IPS-20b (cell line): ENCODE measurements at regions not wholly inside any gene's neighbourhood (a gene's known extent, or its start where the extent isn't known, plus 50 kb on each side); places are given as distances from the start of the nearest gene placed in this dataset.

Experiments used
- H3K27ac ChIP-seq: one replicate; pipeline ENCODE4 v1.5.1; 2013; ENCODE audit warnings: low read length
- H3K27me3 ChIP-seq: 2 replicates; pipeline ENCODE4 v1.6.1; 2013; ENCODE audit warnings: mild to moderate bottlenecking, low read length, inconsistent platforms; ENCODE audit not compliant: insufficient read depth
- H3K36me3 ChIP-seq: 2 replicates; pipeline ENCODE4 v1.6.1; 2013; ENCODE audit warnings: low read depth, mild to moderate bottlenecking, inconsistent platforms, low read length, moderate library complexity; ENCODE audit not compliant: insufficient read depth
- H3K4me1 ChIP-seq: 2 replicates; pipeline ENCODE4 v1.6.1; 2013; ENCODE audit warnings: mild to moderate bottlenecking, control low read depth, inconsistent platforms, low read length, moderate library complexity; ENCODE audit not compliant: insufficient read depth
- H3K4me3 ChIP-seq: 2 replicates; pipeline ENCODE4 v1.5.1; 2013; ENCODE audit warnings: mild to moderate bottlenecking, low read length, inconsistent platforms
- H3K9ac ChIP-seq: 2 replicates; pipeline ENCODE4 v1.6.1; 2013; ENCODE audit warnings: low read depth, mild to moderate bottlenecking, inconsistent platforms, low read length, moderate library complexity
- H3K9me3 ChIP-seq: 2 replicates; pipeline ENCODE4 v1.6.1; 2013; ENCODE audit warnings: mild to moderate bottlenecking, low read depth, low read length, inconsistent platforms; ENCODE audit not compliant: insufficient read depth

DNA sequence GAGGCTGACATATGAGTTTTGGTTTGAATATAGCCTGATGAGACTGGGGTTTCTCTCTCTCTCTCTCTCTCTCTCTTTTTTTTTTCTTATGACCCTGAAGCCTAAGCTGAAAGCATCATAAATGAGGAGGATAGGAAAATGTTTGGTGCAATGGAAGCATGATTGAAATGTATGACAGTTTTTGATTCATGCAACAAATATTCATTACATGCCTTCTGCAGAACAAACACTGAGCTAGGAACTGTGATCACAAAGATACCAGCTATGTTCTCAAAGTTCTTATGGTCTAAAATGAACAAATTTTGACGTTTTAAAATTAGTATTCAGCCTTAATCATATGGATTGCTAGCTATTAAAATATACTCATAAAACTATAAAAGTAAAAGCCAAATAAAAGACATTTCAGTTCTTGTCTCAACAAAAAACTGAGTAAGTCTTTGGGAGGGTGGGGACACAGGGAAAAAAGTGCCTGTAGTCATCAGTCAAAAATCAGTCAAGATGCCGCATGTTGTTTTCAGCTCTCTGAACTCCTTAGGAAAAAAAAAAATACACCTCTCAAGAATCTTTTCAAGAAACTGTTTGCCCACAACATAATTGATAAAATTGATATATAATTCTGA lies 57.2 kb downstream of the NKX6-1 start:
- H3K4me1 ChIP-seq = no peaks in the 10 kb centered on the region
- no peak overlapping the region for H3K9ac ChIP-seq
- H3K27me3 ChIP-seq = no peaks in the 10 kb centered on the region; the same call in 1 of the 2 replicates
- no peaks in the 10 kb centered on the region for H3K9me3 ChIP-seq
- no peak overlapping the region for H3K4me3 ChIP-seq
- no peaks in the 10 kb centered on the region for H3K36me3 ChIP-seq
- no peak overlapping the region for H3K27ac ChIP-seq

- no peaks in the 10 kb centered on the region; the same call in 1 of the 2 replicates for H3K27me3 ChIP-seq
- no peaks in the 10 kb centered on the region for H3K36me3 ChIP-seq
- H3K4me3 ChIP-seq = no peak overlapping the region
- no peak overlapping the region for H3K27ac ChIP-seq
- H3K4me1 ChIP-seq = no peaks in the 10 kb centered on the region
- H3K9me3 ChIP-seq = no peaks in the 10 kb centered on the region
- H3K9ac ChIP-seq = no peak overlapping the region
Measured at GRCh38 chr4:84439996-84440395, 59.1 kb downstream of the NKX6-1 start.

- Histone ChIP-seq H3K27me3 (no peaks in the 10 kb centered on the region; the same call in 1 of the 2 replicates), H3K36me3 (no peaks in the 10 kb centered on the region), H3K4me3 (no peak overlapping the region), H3K27ac (no peak overlapping the region), H3K9me3 (no peaks in the 10 kb centered on the region), H3K9ac (no peak overlapping the region), H3K4me1 (peaks cover 8% of the 10 kb centered on the region; the same call in 1 of the 2 replicates)
Measured at GRCh38 chr4:84436812-84437211, 62.3 kb downstream of the NKX6-1 start.

DNA sequence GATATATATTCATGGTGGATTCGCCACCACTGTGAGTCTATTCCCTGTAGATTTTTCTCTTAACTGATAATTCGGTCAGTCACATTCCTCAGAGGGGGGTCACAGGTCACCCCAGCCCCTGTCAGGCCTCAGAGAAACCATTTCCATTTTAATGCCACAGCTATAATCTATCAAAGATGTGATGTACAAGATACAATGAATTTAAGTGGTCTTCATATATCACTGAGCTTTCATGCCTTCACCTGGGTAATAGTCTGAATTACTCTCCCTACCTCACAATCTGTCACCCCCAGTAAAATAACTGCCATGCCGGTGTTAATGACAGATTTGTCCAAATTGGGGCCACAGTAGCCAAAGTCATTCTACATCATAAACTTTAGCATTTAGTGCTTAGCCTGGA lies 64.7 kb downstream of the NKX6-1 start:
- H3K27me3 ChIP-seq = no peaks in the 10 kb centered on the region; the same call in 1 of the 2 replicates
- no peaks in the 10 kb centered on the region for H3K36me3 ChIP-seq
- H3K27ac ChIP-seq = no peak overlapping the region
- no peaks in the 10 kb centered on the region for H3K9me3 ChIP-seq
- peaks cover 8% of the 10 kb centered on the region; the same call in 1 of the 2 replicates for H3K4me1 ChIP-seq
- H3K9ac ChIP-seq = no peak overlapping the region
- no peak overlapping the region for H3K4me3 ChIP-seq

DNA sequence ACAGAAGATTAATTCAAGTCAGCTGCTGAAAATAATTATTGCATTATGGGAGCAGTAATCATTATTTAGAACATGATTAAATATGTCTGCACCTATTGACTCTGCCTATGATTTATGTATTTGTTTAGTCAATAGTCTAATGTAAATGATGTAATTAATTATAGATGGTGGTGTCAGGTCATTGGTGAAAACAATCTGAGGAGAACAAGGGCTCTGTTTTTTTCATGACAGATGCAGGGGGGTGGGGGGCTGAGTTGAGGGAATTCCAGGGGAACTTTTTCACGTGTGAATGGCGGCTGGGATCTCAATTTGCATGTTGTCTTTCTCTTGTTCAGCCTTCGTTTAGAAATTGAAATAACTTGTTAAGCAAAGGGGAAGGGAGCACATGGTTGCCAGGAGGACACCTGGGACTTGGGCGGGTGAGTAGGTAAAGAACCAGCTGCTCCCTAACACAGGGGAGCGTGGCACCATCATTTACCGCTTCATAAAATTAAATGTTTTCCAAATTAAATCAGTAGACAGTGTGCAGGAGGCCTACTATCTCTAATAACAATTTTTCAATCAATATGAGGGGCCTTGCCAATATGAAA lies 65.4 kb downstream of the NKX6-1 start:
- Histone ChIP-seq H3K27ac (no peak overlapping the region), H3K36me3 (no peaks in the 10 kb centered on the region), H3K9ac (no peak overlapping the region), H3K4me1 (peaks cover 8% of the 10 kb centered on the region; the same call in 1 of the 2 replicates), H3K27me3 (no peaks in the 10 kb centered on the region; the same call in 1 of the 2 replicates), H3K4me3 (no peak overlapping the region), H3K9me3 (no peaks in the 10 kb centered on the region)

- Histone ChIP-seq H3K27me3 (no peaks in the 10 kb centered on the region), H3K36me3 (no peaks in the 10 kb centered on the region), H3K27ac (no peak overlapping the region), H3K4me1 (peaks cover 8% of the 10 kb centered on the region; the same call in 1 of the 2 replicates), H3K9ac (no peak overlapping the region), H3K9me3 (no peaks in the 10 kb centered on the region), H3K4me3 (no peak overlapping the region)
Measured at GRCh38 chr4:84432713-84433112, 66.4 kb downstream of the NKX6-1 start.

GRCh38 chr4:84420608-84421007 lies 78.5 kb downstream of the NKX6-1 start:
- H3K36me3 ChIP-seq = no peaks in the 10 kb centered on the region
- peaks cover 4% of the 10 kb centered on the region; the same call in 1 of the 2 replicates for H3K4me1 ChIP-seq
- no peak overlapping the region for H3K4me3 ChIP-seq
- H3K9me3 ChIP-seq = no peaks in the 10 kb centered on the region
- H3K27ac ChIP-seq = no peak overlapping the region
- no peaks in the 10 kb centered on the region for H3K27me3 ChIP-seq
- no peak overlapping the region for H3K9ac ChIP-seq

GRCh38 chr4:84419201-84419600 lies 79.9 kb downstream of the NKX6-1 start:
- H3K27me3 ChIP-seq = no peaks in the 10 kb centered on the region
- H3K9me3 ChIP-seq = no peaks in the 10 kb centered on the region
- H3K27ac ChIP-seq = no peak overlapping the region
- H3K9ac ChIP-seq = no peak overlapping the region
- H3K4me1 ChIP-seq = peaks cover 4% of the 10 kb centered on the region; the same call in 1 of the 2 replicates
- no peaks in the 10 kb centered on the region for H3K36me3 ChIP-seq
- no peak overlapping the region for H3K4me3 ChIP-seq

DNA sequence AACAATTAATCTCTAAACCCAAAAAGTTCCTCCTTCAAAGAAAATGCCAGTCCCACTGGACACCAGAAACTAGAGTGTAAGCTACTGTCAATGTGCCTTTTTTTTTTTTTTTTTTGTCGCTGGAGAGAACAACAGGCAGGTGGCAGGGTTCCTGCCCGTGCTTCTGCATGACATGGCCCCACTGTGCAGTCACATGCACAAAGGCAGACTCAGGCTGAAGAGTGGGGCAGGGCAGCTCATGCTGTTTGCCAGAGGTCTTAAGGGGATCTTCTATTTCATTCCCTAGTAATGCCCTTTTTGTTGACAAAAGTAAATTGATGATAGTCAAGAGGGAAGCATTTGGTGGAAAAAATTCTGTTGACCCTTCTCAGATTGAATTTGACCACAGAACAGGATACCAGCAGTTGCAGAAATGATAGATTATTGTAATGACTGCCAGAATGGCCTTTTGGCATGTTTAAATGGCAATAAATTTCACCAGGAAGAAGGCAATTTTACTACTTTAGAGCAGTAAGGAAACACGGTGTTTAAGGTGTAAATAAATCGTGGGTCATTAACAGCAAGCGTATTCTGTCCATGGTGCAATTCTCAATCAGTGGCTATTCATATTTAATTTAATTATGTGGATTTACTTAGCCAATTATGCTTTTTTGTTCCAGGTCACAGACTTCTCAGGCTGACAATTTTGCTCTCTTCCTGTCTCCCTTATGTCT lies 80.9 kb downstream of the NKX6-1 start:
- Histone ChIP-seq H3K27me3 (no peaks in the 10 kb centered on the region), H3K36me3 (no peaks in the 10 kb centered on the region), H3K27ac (no peak overlapping the region), H3K4me1 (peaks cover 4% of the 10 kb centered on the region; the same call in 1 of the 2 replicates), H3K4me3 (no peak overlapping the region), H3K9me3 (no peaks in the 10 kb centered on the region), H3K9ac (no peak overlapping the region)

GRCh38 chr4:84413976-84414375 lies 85.1 kb downstream of the NKX6-1 start:
- H3K36me3 ChIP-seq = no peaks in the 10 kb centered on the region
- no peak overlapping the region for H3K27ac ChIP-seq
- H3K27me3 ChIP-seq = no peaks in the 10 kb centered on the region
- no peaks in the 10 kb centered on the region for H3K9me3 ChIP-seq
- H3K9ac ChIP-seq = no peak overlapping the region
- no peak overlapping the region for H3K4me3 ChIP-seq
- peaks cover 4% of the 10 kb centered on the region; the same call in 1 of the 2 replicates for H3K4me1 ChIP-seq

DNA sequence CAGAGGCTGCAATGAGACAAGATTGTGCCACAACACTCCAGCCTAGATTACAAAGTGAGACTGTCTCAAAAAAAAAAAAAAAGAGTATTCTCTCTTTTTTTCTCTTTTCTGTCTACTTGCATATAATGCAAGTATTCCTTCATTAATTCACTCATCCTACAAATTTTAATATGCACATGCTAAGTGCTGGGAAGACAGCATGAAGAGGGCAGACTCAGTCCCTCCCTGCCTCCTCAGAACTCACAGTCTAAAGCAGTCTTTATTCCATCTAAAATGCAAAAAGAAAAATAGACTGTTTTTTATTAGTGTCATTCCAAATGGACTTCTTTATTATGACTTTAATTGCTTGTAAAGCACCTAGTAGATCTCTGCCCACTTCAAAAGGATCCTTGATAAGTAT lies 85.6 kb downstream of the NKX6-1 start:
- H3K27me3 ChIP-seq = no peaks in the 10 kb centered on the region
- H3K27ac ChIP-seq = no peak overlapping the region
- H3K9me3 ChIP-seq = no peaks in the 10 kb centered on the region
- H3K4me1 ChIP-seq = peaks cover 4% of the 10 kb centered on the region; the same call in 1 of the 2 replicates
- no peak overlapping the region for H3K4me3 ChIP-seq
- no peak overlapping the region for H3K9ac ChIP-seq
- no peaks in the 10 kb centered on the region for H3K36me3 ChIP-seq

GRCh38 chr4:84412062-84412461 lies 87.0 kb downstream of the NKX6-1 start:
- no peak overlapping the region for H3K9ac ChIP-seq
- H3K9me3 ChIP-seq = no peaks in the 10 kb centered on the region
- no peaks in the 10 kb centered on the region for H3K36me3 ChIP-seq
- no peaks in the 10 kb centered on the region for H3K27me3 ChIP-seq
- no peak overlapping the region for H3K27ac ChIP-seq
- no peaks in the 10 kb centered on the region for H3K4me1 ChIP-seq
- no peak overlapping the region for H3K4me3 ChIP-seq
